Uterus (tissue), 3 donors: ENCODE measurements at regions not wholly inside any gene's neighbourhood (a gene's known extent, or its start where the extent isn't known, plus 50 kb on each side); places are given as distances from the start of the nearest gene placed in this dataset.

Experiments
- DNase-seq, 2 donors: peaks; one replicate each; pipeline ENCODE4 v3.0.0-alpha.2; 2019 to 2020
- H3K27ac ChIP-seq, 2 donors: fragments of 200-600 bp; sonication (generic); 1 replicate in 1 of 2; 2 replicates in 1 of 2; pipeline ENCODE4 v1.5.1; 2016 to 2018
- H3K27me3 ChIP-seq, 2 donors: fragments of 200-600 bp; sonication (generic); one replicate each; pipeline ENCODE4 v1.5.1; 2018 to 2019; ENCODE audit warnings: control low read depth in 1 of 2
- H3K36me3 ChIP-seq, 2 donors: fragments of 200-600 bp; sonication (generic); one replicate each; pipeline ENCODE4 v1.5.1; 2019; ENCODE audit warnings: control low read depth in 1 of 2
- H3K4me1 ChIP-seq, 2 donors: fragments of 200-600 bp; sonication (generic); one replicate each; pipeline ENCODE4 v1.5.1; 2018 to 2019; ENCODE audit warnings: control low read depth in 1 of 2
- H3K4me3 ChIP-seq, 2 donors: fragments of 200-600 bp; sonication (generic); 1 replicate in 1 of 2; 2 replicates in 1 of 2; pipeline ENCODE4 v1.5.1; 2018 to 2019; ENCODE audit warnings: mild to moderate bottlenecking in 1 of 2
- H3K9me3 ChIP-seq, 2 donors: fragments of 200-600 bp; sonication (generic); one replicate each; pipeline ENCODE4 v1.5.1; 2019; ENCODE audit warnings: control low read depth in 1 of 2
- POLR2A ChIP-seq, 2 donors: fragments of 450-650 bp; IDR thresholded peaks; one replicate each; pipeline ENCODE4 v1.6.1; 2016; ENCODE audit warnings: antibody characterized with exemption in 2 of 2, mild to moderate bottlenecking in 1 of 2, moderate library complexity in 1 of 2
- intact Hi-C: fragments of 100-400 bp; cut with DNase I; formaldehyde crosslinking; loops from one replicate; pipeline ENCODE4 v1.15.1; 2023; ENCODE audit warnings: low total_unique reads
- TF ChIP-seq, protein P1 (sequence below), 4 experiments: fragments of 200-600 bp in 2 of 4; fragments of 450-650 bp in 2 of 4; sonication (generic) in 2 of 4; IDR thresholded peaks; one replicate each; pipeline ENCODE4 v1.5.1; 2016 to 2019; ENCODE audit warnings: antibody characterized with exemption in 4 of 4, mild to moderate bottlenecking in 2 of 4, moderate library complexity in 1 of 4
- donor health status: DM: yes; HTN: yes; CAD: no.

DNA sequence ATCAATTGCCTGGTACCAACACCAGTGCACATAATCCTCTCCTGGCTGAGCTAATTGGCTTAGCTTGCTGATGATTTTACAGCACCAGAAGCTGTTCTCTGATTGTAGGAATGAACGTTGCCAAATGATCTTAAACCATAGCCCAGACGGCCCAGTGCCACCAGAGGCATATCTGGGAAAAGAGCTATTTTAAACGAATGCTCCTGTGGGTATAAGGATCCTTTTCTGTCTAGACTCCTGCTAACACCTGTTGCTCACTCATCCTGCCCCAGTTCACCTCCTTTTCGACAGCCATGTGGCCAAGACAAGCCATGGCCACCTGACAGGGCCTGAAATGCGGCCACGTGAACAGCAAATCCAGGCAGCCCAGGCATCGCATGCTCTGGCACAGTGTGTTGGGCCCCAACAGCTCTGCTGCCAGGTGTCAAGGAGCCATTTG, 289.9 kb upstream of the SLC30A5 start:
- Histone ChIP-seq H3K4me1 (no peaks in the 10 kb centered on the region), H3K36me3 (no peaks in the 10 kb centered on the region), H3K9me3 (no peaks in the 10 kb centered on the region), H3K27ac (no peak overlapping the region), H3K27me3 (no peaks in the 10 kb centered on the region), H3K4me3 (no peak overlapping the region)
- DNase-seq: no peak
- intact Hi-C loops: no loop called here
- no peak for TF ChIP-seq POLR2A (IDR thresholded peaks at IDR 0.05)
- TF ChIP-seq, protein P1, sequence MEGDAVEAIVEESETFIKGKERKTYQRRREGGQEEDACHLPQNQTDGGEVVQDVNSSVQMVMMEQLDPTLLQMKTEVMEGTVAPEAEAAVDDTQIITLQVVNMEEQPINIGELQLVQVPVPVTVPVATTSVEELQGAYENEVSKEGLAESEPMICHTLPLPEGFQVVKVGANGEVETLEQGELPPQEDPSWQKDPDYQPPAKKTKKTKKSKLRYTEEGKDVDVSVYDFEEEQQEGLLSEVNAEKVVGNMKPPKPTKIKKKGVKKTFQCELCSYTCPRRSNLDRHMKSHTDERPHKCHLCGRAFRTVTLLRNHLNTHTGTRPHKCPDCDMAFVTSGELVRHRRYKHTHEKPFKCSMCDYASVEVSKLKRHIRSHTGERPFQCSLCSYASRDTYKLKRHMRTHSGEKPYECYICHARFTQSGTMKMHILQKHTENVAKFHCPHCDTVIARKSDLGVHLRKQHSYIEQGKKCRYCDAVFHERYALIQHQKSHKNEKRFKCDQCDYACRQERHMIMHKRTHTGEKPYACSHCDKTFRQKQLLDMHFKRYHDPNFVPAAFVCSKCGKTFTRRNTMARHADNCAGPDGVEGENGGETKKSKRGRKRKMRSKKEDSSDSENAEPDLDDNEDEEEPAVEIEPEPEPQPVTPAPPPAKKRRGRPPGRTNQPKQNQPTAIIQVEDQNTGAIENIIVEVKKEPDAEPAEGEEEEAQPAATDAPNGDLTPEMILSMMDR (IDR thresholded peaks at IDR 0.05): no peak

DNA sequence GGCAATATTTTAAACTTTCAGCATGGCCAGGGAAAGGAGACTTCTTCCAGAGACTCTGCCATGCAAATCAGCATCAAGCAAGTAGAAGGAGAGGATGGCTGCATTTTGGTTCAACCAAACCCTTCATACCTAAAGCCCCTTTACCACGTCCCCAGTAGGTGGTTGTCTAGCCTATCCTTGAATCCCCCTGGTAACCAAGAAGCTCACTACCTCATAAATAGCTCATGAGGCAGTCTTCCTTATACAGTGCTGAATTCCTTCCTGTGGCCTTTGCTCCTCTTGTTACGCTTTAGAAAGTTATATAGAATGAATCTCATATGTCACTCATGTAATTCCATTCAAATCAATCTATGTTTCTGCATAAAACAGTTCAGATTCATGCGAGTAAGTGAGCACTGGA, 289.5 kb upstream of the SLC30A5 start:
- intact Hi-C loops: no loop called here
- DNase-seq: no peak
- no peaks in the 10 kb centered on the region for H3K4me1 ChIP-seq
- no peaks in the 10 kb centered on the region for H3K27me3 ChIP-seq
- H3K36me3 ChIP-seq: no peaks in the 10 kb centered on the region
- no peak overlapping the region for H3K4me3 ChIP-seq
- TF ChIP-seq, protein P1 (IDR thresholded peaks at IDR 0.05): no peak
- no peak for TF ChIP-seq POLR2A (IDR thresholded peaks at IDR 0.05)
- H3K27ac ChIP-seq: no peak overlapping the region
- H3K9me3 ChIP-seq: no peaks in the 10 kb centered on the region

DNA sequence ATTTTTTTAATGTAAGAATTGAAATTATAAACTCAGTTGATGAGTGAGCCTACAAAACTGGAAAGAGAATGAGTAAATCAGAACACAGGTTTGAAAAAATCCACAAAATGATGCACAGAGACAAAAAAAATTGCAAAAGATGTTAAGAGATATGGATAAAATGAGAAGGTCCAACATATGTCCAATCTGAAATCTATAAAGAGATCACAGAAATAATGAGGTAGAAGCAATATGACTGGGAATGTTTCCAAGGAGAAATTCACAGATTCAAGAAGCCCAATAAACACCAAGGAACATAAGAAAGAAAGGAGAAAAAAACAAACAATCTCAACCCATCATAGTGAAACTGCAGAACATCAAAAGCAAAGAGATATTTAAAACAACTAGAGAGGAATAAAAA, 288.4 kb upstream of the SLC30A5 start:
- no peak overlapping the region for H3K27ac ChIP-seq
- no peaks in the 10 kb centered on the region for H3K4me1 ChIP-seq
- intact Hi-C loops: no loop called here
- no peak for TF ChIP-seq POLR2A (IDR thresholded peaks at IDR 0.05)
- TF ChIP-seq, protein P1 (IDR thresholded peaks at IDR 0.05): no peak
- no peaks in the 10 kb centered on the region for H3K27me3 ChIP-seq
- no peaks in the 10 kb centered on the region for H3K36me3 ChIP-seq
- H3K9me3 ChIP-seq: no peaks in the 10 kb centered on the region
- no peak for DNase-seq
- no peak overlapping the region for H3K4me3 ChIP-seq

DNA sequence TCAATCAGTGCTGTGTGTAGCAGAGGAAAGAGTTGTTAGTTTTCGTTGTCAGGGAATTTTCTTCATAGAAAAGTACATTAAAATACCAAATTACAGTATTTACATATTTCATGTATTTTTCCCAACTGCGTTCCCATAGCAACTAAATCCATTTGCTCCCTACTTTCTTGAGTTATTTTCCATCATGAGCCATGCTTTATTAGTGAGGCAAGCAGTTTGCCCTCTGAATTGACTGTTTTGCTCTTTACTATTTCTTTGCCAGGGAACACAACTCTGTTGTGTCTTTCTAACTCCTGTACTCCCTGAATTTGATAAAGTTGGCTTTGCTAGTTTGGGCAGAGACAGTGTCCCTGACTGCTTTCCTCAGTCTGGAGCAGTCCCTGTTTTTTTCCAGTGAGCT, 276.2 kb upstream of the SLC30A5 start:
- H3K36me3 ChIP-seq: no peaks in the 10 kb centered on the region
- H3K27ac ChIP-seq: no peak overlapping the region
- TF ChIP-seq POLR2A (IDR thresholded peaks at IDR 0.05): no peak
- TF ChIP-seq, protein P1 (IDR thresholded peaks at IDR 0.05): no peak
- H3K27me3 ChIP-seq: no peaks in the 10 kb centered on the region
- no peak overlapping the region for H3K4me3 ChIP-seq
- DNase-seq: no peak
- intact Hi-C loops: no loop called here
- H3K9me3 ChIP-seq: no peaks in the 10 kb centered on the region
- no peaks in the 10 kb centered on the region for H3K4me1 ChIP-seq

DNA sequence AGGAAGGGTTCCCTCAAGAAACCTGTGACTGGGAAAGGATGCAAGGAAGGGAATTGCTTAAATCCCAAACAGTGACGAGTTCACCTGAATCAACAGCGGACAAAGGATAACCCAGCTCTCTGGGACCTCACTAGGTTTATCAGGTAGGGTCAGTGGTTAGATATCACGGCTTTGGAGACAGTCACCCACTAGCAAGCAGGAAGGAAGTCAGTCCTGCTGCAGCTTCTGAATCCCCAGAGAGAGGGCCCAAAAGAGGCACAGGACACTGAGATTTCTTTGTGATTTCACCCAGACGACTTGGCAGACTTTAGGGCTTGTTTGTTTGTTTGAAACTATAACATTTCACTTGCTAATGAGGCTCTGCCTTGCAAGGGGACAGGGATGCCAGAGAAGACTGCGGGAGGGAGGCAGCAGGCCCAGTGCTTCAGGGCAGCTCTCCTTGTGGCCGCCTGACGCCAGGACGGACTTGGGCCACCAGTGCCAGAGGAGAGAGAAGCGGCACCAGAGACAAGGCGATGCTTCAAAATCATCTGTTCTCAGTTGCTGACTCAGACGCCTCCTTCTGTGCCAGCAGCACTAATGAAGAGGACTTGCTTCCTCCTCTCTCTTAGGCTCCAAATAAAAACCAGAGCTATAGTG, 275.6 kb upstream of the SLC30A5 start:
- intact Hi-C loops: no loop called here
- no peaks in the 10 kb centered on the region for H3K4me1 ChIP-seq

More for the DNA sequence above, 275.6 kb upstream of the SLC30A5 start:
- Histone ChIP-seq H3K9me3 (no peaks in the 10 kb centered on the region), H3K27me3 (no peaks in the 10 kb centered on the region), H3K4me3 (no peak overlapping the region), H3K27ac (no peak overlapping the region), H3K36me3 (no peaks in the 10 kb centered on the region)
- no peak for DNase-seq
- no peak for TF ChIP-seq POLR2A (IDR thresholded peaks at IDR 0.05)
- TF ChIP-seq, protein P1 (IDR thresholded peaks at IDR 0.05): no peak
